HT1080 (cell line): ENCODE measurements at regions not wholly inside any gene's neighbourhood (a gene's known extent, or its start where the extent isn't known, plus 50 kb on each side); places are given as distances from the start of the nearest gene placed in this dataset.
A peak's percentile ranks its signal among the peaks of the same experiment; 100 is the strongest.

Source experiments
- DNase-seq: peaks from one replicate; pipeline ENCODE4 v3.0.0-alpha.2; 2015; ENCODE audit warnings: low read depth

DNA sequence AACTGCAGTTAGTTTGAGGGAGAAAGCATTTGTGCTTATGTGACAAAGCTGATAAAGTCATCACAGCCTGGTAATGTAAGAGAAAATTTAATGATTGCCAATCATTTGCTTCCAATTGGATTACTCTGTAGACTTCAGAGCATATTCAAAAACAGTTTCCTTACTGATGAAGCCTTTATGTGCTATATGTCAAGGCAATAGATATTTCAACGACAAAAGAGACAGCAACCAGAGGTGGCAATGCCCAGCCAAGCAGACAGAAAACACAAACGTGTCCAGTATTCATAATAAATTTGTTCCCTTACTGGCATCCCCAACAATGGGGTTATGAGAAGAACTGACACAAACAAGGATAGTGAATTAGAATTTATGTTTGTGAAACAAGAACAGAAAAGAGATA is 1840.3 kb upstream of the PCDH7 start:
- DNase-seq: no peak

GRCh38 chr4:28883211-28883610 is 1837.0 kb upstream of the PCDH7 start:
- DNase-seq: no peak

GRCh38 chr4:28886934-28887333 is 1833.2 kb upstream of the PCDH7 start:
- DNase-seq: peak; percentile 34

DNA sequence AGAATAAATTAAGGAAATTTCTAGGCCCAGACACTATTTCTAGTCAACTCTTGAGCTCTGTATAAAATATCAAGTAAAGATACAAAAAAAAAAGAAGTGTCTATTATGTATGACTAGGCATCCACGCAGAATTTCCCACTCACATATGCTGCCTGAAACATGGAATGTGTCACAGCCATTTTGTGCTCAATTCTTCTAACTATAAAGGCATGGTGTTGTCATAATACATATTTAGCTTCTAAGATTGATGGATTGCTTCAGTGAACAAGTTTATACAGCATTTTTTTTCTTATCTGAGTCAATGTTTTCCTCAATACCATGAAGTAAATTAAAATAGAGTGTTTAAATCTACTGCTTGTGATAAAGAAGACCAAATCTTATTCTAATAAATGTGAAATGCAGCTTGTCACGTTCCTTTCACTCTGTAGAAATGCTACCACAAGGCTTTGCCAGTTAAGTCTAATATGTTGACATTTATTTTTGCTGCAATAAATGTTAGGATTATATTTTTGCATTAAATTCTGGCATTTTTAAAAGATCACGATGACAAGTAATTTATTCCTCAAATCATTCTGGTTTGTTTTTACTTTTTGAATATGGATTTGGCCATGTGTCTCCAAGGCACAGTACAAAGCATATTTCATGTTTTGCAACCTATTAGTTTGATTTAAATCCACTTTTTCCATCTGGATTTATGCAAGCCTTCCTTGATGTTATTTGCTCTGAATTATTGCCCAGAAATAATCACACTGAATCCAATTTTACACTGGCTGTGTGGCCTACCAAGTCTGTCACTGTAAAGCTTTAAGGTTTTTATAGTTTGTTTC is 1829.0 kb upstream of the PCDH7 start:
- no peak for DNase-seq

DNA sequence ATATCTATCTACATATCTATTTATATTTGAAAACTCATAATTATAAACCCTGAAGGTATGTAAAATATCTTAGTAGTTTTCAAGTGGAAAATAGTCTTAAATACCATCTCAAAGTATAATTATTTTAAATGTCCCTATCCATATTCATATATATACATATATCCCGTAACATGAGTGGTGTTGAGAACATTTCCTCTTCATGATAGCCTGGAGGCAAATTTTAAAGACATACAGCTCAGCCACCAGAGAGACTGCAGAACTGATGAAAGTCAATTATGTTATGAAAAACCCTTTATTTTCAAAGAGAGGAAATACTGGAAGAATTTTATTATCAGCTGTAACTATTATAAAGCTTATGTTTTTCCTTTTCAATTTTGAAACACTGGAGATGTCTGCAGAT is 1806.7 kb upstream of the PCDH7 start:
- DNase-seq: no peak

DNA sequence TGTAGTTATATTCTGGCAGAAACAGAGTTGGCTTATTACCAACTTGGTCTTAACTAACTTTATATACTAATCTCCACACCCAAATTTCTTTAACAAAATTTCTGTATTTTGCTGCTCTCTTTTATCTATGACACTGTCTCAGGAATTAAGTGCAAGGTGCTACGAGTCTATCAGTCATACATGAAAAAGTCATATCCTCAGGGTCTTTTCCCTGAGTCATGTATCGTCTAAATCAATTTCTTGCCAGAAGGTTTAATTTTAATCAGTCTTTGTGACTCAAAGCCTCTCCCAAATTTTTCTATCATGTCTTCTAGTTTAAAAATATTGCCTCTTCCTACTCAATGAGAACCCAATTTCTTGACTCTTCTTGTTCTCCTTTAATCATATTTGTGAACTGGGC is 1803.6 kb upstream of the PCDH7 start:
- no peak for DNase-seq

DNA sequence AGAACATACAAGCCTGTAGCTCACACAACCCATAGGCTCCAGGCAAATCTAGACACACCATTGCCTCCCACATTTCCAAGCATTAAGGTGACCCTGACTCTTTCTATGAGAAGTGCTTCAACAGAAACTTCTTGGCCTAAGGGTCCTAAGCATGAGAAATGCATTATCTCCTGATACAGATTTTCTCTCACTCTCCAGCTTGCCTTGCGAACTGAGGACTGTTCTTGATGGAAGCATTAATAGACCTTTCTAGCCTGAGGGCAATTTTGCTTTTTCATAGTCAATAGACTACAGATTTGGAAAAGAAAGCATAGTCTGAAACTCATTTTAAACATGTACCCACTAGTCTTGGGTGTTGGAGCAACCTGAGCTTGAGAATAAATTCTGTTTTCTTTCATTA is 1801.3 kb upstream of the PCDH7 start:
- DNase-seq: no peak

GRCh38 chr4:28921886-28922285 is 1798.3 kb upstream of the PCDH7 start:
- DNase-seq: no peak

- no peak for DNase-seq
These were observed 1794.0 kb upstream of the PCDH7 start for GRCh38 chr4:28926156-28926555.

- DNase-seq: no peak
These were observed 1777.5 kb upstream of the PCDH7 start for GRCh38 chr4:28942631-28943030.

- no peak for DNase-seq
These were observed 1772.8 kb upstream of the PCDH7 start for GRCh38 chr4:28947374-28947773.

- DNase-seq: no peak
These were observed 1771.7 kb upstream of the PCDH7 start for GRCh38 chr4:28948501-28948900.

- DNase-seq: peak; percentile 66
These were observed 1753.2 kb upstream of the PCDH7 start for GRCh38 chr4:28966982-28967381.

- peak; percentile 38 for DNase-seq
These were observed 1746.4 kb upstream of the PCDH7 start for GRCh38 chr4:28973587-28974350.

GRCh38 chr4:28976369-28976768 is 1743.8 kb upstream of the PCDH7 start:
- DNase-seq: no peak

DNA sequence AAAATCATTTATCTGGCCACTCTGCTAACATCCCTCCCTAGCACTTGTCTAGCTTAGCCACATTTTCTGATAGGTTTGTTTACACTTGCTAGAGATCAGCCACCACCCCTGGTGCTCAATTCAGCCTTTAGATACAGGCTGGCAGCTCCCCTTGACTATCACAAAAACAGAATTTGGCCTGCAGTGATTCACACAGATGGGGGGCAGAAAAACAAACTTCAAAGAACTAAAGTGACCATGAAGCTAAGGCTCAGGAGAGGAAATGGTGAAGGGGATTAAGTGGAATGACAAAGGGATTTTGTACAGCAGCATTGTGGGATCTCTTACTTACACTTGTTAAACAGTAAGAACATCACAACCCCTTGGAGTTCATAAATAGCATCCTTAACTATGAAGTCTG is 1718.0 kb upstream of the PCDH7 start:
- DNase-seq: no peak

GRCh38 chr4:29005838-29006237 is 1714.3 kb upstream of the PCDH7 start:
- DNase-seq: no peak

DNA sequence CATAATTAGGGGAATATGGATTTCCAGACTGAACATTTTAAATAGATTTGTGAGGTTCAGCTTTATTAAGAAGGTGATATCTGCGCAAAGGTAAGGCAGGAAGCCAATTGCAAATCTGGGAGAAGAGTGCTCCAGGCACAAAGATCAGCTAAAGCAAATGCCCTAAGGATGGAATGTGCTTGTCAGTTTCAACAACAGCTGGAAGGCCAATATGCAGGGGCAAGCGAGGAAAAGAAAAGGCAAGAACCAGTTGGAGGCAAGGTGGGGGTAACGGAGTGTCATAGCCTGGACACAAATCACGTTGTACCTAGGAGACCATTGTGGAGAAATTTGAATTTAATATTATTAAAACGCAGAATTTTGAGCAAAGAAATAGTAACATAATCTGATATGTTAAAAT is 1710.3 kb upstream of the PCDH7 start:
- no peak for DNase-seq

- DNase-seq: no peak
These were observed 1706.8 kb upstream of the PCDH7 start for GRCh38 chr4:29013341-29013740.

DNA sequence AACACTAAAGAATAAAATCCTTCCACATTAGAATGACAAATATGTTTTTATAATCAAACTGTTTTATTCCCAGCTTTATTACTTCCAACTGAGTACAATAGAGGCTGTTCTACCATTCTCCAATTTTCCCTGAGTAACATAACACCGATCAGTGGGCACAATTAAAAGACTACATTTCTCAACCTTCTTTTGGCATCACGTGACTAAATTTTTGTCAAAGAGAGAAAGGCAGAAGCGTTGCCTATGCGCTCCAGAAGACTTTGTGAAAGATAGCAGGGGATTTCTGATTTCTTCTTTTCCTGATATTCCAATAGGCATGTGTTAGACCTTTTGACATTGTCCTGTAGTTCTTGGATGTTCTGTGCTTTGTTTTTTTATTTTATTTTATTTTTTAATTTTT is 1705.6 kb upstream of the PCDH7 start:
- no peak for DNase-seq

DNA sequence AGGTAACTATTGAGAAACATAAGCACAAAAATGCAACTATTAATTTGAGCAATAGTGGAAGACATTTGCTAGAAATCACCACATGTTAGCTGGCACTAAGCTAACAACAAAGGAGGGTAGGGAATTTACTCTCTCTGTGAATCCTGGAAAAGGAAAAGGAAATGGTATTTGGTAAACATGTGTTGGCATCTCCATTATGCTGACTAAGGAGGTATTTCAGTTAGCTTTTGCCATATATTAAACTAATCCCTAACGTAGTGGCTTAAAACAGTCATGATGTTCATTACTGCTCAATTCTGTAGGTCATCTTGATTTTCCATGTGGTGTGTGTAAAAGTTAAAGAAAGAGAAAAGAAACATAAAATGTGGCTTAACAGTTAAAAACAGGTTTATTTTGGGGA is 1686.5 kb upstream of the PCDH7 start:
- DNase-seq: no peak

GRCh38 chr4:29037501-29037900 is 1682.7 kb upstream of the PCDH7 start:
- no peak for DNase-seq

- DNase-seq: no peak
These were observed 1676.8 kb upstream of the PCDH7 start for GRCh38 chr4:29043411-29043810.
